Fibroblast of villous mesenchyme (primary cell): ENCODE measurements at regions not wholly inside any gene's neighbourhood (a gene's known extent, or its start where the extent isn't known, plus 50 kb on each side); places are given as distances from the start of the nearest gene placed in this dataset.
A peak's percentile ranks its signal among the peaks of the same experiment; 100 is the strongest.

ENCODE experiments used
- DNase-seq: peaks from one replicate; pipeline ENCODE4 v3.0.0-alpha.2; 2010; ENCODE audit warnings: low read depth
- H3K4me3 ChIP-seq: 2 replicates; pipeline ENCODE4 v1.5.1; 2011; ENCODE audit warnings: low read depth, mild to moderate bottlenecking, low read length
- TF ChIP-seq, protein P1 (sequence below): IDR thresholded peaks from 2 replicates; pipeline ENCODE4 v1.5.1; 2012; ENCODE audit warnings: low read depth, mild to moderate bottlenecking, low read length; ENCODE audit not compliant: insufficient read depth

DNA sequence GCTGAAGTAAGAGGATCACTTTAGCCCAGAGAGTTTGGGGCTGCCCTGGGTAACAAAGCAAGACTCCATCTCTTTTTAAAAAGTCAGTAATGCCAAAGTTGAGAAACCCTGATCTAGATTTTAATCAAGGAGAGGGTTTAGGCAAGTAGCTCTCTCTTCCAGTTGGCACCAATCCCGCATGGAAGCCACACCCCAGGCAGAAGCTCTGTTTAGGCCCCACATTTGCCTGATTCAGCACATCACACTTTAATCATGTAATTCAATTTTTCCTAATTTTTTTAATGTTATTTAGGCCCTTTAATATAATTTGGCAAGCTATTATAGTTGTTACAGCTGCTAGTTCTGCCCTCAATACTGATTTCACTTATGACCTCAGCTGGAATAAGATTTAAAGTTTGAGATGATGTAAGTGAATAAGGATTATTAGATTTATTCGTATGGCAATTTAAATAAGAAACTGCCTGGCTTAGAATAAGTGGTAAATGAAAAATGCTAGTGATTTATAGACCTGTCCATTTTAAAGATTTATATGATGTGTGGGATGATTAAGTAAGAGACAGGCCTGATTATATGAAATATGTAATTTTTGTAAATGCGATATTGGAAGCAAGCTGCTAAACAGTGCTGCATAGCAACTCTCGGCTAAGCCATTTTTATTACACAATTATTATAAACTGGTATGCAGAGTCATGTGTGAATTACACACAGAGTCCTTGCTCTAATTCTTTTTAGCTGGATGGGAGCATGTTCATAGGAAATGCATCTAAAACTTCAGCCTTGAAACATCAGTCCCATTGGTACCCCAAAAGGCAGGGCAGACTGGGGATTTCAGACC lies 80.2 kb upstream of the NFE2L3 start:
- TF ChIP-seq, protein P1, sequence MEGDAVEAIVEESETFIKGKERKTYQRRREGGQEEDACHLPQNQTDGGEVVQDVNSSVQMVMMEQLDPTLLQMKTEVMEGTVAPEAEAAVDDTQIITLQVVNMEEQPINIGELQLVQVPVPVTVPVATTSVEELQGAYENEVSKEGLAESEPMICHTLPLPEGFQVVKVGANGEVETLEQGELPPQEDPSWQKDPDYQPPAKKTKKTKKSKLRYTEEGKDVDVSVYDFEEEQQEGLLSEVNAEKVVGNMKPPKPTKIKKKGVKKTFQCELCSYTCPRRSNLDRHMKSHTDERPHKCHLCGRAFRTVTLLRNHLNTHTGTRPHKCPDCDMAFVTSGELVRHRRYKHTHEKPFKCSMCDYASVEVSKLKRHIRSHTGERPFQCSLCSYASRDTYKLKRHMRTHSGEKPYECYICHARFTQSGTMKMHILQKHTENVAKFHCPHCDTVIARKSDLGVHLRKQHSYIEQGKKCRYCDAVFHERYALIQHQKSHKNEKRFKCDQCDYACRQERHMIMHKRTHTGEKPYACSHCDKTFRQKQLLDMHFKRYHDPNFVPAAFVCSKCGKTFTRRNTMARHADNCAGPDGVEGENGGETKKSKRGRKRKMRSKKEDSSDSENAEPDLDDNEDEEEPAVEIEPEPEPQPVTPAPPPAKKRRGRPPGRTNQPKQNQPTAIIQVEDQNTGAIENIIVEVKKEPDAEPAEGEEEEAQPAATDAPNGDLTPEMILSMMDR: no peak

DNA sequence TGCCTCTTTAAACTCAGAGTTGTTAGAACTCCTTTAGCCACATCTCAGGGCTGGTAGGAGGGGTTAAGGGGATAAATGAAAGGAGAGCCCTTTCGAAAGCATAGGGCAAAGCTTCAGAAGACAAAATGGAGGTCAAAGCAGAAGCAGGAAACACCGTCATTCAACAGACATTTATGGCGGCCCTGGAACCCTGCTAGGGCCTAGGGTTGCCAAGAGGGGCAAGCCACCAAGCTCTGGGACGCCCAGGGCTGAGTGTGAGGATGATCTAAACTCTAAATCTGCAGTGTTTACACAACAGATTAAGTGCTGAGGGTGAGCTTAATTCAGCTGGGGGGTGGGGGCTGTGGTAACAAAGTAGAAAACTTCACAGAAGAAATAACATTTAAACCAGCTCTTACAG lies 79.0 kb upstream of the NFE2L3 start:
- H3K4me3 ChIP-seq: no peak overlapping the region
- TF ChIP-seq, protein P1: no peak
- no peak for DNase-seq

More for the DNA sequence above, 80.2 kb upstream of the NFE2L3 start:
- H3K4me3 ChIP-seq: no peak overlapping the region
- no peak for DNase-seq

DNA sequence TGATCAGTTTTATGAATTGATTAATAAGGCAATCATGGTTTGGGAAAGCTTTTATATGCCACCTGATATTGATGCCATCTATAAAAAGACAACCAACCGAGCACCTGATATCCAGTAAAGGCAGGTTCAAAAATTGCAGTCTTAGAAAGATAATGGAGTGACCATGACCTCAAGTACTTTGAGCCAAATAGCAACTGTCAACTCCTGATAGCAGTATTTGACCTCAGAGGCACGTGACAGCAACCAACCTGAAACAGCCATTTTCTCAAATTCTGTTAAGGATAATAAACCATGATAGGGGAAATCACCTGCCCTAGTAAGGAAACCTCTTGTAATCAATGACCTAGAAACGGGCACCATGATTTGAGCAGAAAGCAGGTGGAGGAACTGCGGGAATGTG lies 77.1 kb upstream of the NFE2L3 start:
- no peak for DNase-seq
- TF ChIP-seq, protein P1: no peak

DNA sequence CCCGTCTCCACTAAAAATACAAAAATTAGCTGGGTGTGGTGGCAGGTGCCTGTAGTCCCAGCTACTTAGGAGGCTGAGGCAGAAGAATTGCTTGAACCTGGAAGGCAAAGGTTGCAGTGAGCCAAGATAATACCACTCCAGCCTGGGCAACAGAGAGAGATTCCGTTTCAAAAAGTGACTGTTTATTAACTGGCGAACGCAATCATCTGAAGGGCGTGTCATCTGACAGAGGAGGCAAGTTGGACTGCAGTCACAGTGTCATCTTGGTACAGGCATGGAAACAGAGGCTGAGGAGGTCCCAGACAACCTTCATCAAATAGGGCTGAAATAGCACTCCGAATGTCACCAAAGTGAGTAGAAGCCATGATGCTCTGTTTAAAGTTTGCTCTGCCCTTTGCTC lies 75.3 kb upstream of the NFE2L3 start:
- TF ChIP-seq, protein P1: no peak
- no peak overlapping the region for H3K4me3 ChIP-seq
- DNase-seq: no peak

More for the DNA sequence above, 77.1 kb upstream of the NFE2L3 start:
- no peak overlapping the region for H3K4me3 ChIP-seq

DNA sequence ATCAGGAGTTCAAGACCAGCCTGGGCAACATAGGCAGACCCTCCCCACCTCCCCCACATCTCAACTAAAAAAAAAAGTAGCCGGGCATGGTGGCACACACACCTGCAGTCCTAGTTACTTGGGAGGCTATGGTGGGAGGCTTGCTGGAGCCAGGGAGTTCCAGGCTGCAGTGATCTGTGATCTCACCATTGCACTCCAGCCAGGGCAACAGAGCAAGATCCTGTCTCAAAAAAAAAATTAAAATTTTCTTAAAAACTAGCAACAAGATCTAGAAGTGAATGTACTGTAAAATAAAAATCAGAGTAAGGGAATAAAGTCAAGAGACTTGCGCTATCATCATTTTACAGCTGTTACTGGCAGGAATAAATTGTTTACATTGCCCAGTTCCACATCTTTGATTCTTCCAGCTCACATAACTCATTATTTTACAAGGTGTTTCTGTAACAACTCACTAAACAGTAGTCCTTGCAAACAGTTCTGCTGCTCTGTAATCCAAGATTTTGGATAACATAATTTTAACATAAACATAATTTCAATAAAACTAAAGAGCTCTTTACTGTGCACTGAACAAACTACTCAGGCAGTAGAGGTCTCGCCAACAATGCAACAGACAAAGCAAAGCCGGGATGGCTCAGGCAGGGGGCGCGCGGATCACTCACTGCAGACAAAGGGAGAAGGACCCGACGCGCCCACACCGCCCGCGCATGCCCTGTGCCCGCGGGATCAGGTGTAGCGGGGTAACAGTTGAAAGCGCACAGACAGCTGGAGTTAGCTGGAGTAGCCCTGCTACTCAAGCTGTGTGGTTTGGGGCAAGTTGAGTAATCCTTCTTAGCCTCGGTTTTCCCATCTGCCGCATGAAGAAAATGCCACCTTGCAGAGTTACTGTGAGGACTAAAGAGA lies 73.3 kb upstream of the NFE2L3 start:
- no peak overlapping the region for H3K4me3 ChIP-seq
- DNase-seq: peak; percentile 24
- TF ChIP-seq, protein P1: peak; percentile 42

DNA sequence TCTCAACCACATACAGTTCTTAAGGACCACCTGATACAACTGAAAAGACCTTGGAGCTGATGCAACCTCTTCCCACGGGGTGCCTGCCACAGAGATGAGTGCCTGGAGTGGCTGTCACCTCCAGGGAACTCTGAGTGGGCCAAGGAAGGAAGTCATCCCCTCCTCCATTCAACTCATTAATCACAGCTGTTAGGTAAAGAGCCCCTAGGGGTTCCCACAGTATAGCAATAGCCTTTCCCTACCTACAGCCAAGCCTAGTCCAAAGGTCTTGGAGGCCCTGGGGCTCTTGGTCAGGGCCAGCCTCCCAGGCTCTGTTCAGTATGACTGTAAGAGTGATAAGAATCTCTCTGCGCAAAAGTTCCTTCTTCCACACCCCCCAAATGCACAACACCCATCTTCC lies 70.4 kb upstream of the NFE2L3 start:
- H3K4me3 ChIP-seq: no peak overlapping the region
- DNase-seq: no peak
- TF ChIP-seq, protein P1: no peak
